ENCODE measurements at regions not wholly inside any gene's neighbourhood (a gene's known extent, or its start where the extent isn't known, plus 50 kb on each side); places are given as distances from the start of the nearest gene placed in this dataset.

DNA sequence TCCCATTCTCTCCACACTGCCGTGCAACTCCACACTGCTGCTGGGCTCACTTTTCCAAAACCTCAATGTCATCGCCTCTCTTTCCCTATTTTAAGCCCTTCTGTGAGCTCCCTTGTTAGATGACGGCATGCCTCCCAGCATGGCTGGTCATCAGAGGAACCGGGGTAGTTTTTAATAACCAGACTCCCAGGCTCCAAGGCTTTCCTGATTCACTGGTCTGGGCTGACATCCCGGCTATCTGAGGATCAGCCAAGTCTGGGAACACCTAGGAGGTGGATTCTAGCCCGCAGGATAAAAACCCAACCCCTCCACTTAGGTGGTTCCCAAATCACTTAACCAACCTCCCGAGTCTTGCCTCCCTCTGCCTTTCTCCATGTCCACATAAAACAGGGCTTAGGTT lies 295.4 kb upstream of the FZD8 start:
- no peak for TF ChIP-seq POLR2A (IDR thresholded peaks at IDR 0.05)
- TF ChIP-seq, protein P1, sequence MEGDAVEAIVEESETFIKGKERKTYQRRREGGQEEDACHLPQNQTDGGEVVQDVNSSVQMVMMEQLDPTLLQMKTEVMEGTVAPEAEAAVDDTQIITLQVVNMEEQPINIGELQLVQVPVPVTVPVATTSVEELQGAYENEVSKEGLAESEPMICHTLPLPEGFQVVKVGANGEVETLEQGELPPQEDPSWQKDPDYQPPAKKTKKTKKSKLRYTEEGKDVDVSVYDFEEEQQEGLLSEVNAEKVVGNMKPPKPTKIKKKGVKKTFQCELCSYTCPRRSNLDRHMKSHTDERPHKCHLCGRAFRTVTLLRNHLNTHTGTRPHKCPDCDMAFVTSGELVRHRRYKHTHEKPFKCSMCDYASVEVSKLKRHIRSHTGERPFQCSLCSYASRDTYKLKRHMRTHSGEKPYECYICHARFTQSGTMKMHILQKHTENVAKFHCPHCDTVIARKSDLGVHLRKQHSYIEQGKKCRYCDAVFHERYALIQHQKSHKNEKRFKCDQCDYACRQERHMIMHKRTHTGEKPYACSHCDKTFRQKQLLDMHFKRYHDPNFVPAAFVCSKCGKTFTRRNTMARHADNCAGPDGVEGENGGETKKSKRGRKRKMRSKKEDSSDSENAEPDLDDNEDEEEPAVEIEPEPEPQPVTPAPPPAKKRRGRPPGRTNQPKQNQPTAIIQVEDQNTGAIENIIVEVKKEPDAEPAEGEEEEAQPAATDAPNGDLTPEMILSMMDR (IDR thresholded peaks at IDR 0.05) = no peak
